Colonic mucosa (tissue), 4 donors: ENCODE measurements at regions not wholly inside any gene's neighbourhood (a gene's known extent, or its start where the extent isn't known, plus 50 kb on each side); places are given as distances from the start of the nearest gene placed in this dataset.
A peak's percentile ranks its signal among the peaks of the same experiment; 100 is the strongest.

Experiments
- DNase-seq: peaks from one replicate; pipeline ENCODE4 v3.0.0-alpha.2; 2020
- H3K27ac ChIP-seq: fragments of 200-600 bp; one replicate; pipeline ENCODE4 v1.8.0; 2021
- H3K27me3 ChIP-seq: fragments of 200-600 bp; one replicate; pipeline ENCODE4 v1.8.0; 2021
- H3K36me3 ChIP-seq: fragments of 200-600 bp; one replicate; pipeline ENCODE4 v1.8.0; 2021
- H3K4me1 ChIP-seq: fragments of 200-600 bp; one replicate; pipeline ENCODE4 v1.8.0; 2021; ENCODE audit warnings: mild to moderate bottlenecking
- H3K4me3 ChIP-seq: fragments of 200-600 bp; one replicate; pipeline ENCODE4 v1.8.0; 2021
- H3K9ac ChIP-seq, 2 donors: one replicate each; pipeline ENCODE4 v1.7.0; 2013; ENCODE audit warnings: control low read depth in 2 of 2, low read depth in 2 of 2, low read length in 2 of 2
- H3K9me3 ChIP-seq: fragments of 200-600 bp; one replicate; pipeline ENCODE4 v1.8.0; 2021
- intact Hi-C: fragments of 100-400 bp; cut with DNase I; formaldehyde crosslinking; loops from one replicate; pipeline ENCODE4 v1.14.1; 2022
- TF ChIP-seq, protein P1 (sequence below): fragments of 200-600 bp; IDR thresholded peaks from one replicate; pipeline ENCODE4 v1.8.0; 2022; ENCODE audit warnings: antibody characterized with exemption, mild to moderate bottlenecking
- donor health status: healthy.
- donor health status: DM: no; HTN: no; CAD: no.
- donor health status: DM: no; HTN: no; CAD: no.

GRCh38 chr14:66369157-66369697 is 116.9 kb upstream of the CCDC196 start:
- peak; percentile 26 for DNase-seq
- Histone ChIP-seq H3K36me3 (no peaks in the 10 kb centered on the region), H3K9ac (no peak overlapping the region), H3K9me3 (no peaks in the 10 kb centered on the region), H3K4me3 (no peak overlapping the region), H3K27ac (no peak overlapping the region), H3K4me1 (no peaks in the 10 kb centered on the region), H3K27me3 (no peaks in the 10 kb centered on the region)
- intact Hi-C loops, result loop anchor here (10.0 kb wide), 1 partner anchor 746 kb away; no protein-coding TSS in a partner anchor
- TF ChIP-seq, protein P1, sequence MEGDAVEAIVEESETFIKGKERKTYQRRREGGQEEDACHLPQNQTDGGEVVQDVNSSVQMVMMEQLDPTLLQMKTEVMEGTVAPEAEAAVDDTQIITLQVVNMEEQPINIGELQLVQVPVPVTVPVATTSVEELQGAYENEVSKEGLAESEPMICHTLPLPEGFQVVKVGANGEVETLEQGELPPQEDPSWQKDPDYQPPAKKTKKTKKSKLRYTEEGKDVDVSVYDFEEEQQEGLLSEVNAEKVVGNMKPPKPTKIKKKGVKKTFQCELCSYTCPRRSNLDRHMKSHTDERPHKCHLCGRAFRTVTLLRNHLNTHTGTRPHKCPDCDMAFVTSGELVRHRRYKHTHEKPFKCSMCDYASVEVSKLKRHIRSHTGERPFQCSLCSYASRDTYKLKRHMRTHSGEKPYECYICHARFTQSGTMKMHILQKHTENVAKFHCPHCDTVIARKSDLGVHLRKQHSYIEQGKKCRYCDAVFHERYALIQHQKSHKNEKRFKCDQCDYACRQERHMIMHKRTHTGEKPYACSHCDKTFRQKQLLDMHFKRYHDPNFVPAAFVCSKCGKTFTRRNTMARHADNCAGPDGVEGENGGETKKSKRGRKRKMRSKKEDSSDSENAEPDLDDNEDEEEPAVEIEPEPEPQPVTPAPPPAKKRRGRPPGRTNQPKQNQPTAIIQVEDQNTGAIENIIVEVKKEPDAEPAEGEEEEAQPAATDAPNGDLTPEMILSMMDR, result no peak

DNA sequence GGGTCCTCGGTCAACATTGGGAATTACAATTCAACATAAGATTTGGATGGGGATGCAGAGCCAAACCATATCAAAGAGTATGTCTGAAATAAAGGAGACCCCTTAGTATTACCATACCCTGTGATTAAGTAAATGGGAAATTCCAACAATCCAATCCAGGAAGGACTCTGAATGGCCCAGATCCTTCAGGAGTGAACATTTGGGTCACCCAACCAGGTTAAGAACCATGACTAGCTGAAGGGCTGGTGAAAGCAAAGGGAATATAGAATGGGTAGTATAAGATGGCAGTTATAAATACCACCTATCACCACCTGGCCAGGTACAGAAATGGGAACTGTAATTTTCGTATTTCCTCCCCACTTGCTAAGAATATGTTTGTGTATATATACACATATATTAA is 114.4 kb upstream of the CCDC196 start:
- TF ChIP-seq, protein P1, result no peak
- Histone ChIP-seq H3K4me3 (no peak overlapping the region), H3K4me1 (no peaks in the 10 kb centered on the region), H3K9ac (no peak overlapping the region), H3K9me3 (no peaks in the 10 kb centered on the region), H3K27me3 (no peaks in the 10 kb centered on the region), H3K27ac (no peak overlapping the region), H3K36me3 (no peaks in the 10 kb centered on the region)
- DNase-seq, result no peak
- intact Hi-C loops, result no loop called here

GRCh38 chr14:66375046-66375964 is 110.9 kb upstream of the CCDC196 start:
- Histone ChIP-seq H3K27me3 (no peaks in the 10 kb centered on the region), H3K27ac (no peak overlapping the region), H3K4me3 (no peak overlapping the region), H3K9me3 (no peaks in the 10 kb centered on the region), H3K9ac (no peak overlapping the region), H3K4me1 (no peaks in the 10 kb centered on the region), H3K36me3 (no peaks in the 10 kb centered on the region)
- TF ChIP-seq, protein P1, result no peak
- intact Hi-C loops, result no loop called here
- DNase-seq, result no peak

GRCh38 chr14:66377574-66377973 is 108.6 kb upstream of the CCDC196 start:
- H3K4me1 ChIP-seq, result no peaks in the 10 kb centered on the region
- TF ChIP-seq, protein P1, result no peak
- H3K9me3 ChIP-seq, result no peaks in the 10 kb centered on the region
- H3K27me3 ChIP-seq, result no peaks in the 10 kb centered on the region
- H3K27ac ChIP-seq, result no peak overlapping the region
- intact Hi-C loops, result no loop called here
- H3K9ac ChIP-seq, result no peak overlapping the region
- DNase-seq, result no peak
- H3K4me3 ChIP-seq, result no peak overlapping the region
- no peaks in the 10 kb centered on the region for H3K36me3 ChIP-seq

- no peak for DNase-seq
These were observed 107.3 kb upstream of the CCDC196 start for GRCh38 chr14:66378712-66379505.

More at GRCh38 chr14:66378712-66379505, 107.3 kb upstream of the CCDC196 start:
- Histone ChIP-seq H3K4me1 (no peaks in the 10 kb centered on the region), H3K27me3 (no peaks in the 10 kb centered on the region), H3K4me3 (no peak overlapping the region), H3K36me3 (no peaks in the 10 kb centered on the region), H3K27ac (no peak overlapping the region), H3K9ac (no peak overlapping the region), H3K9me3 (no peaks in the 10 kb centered on the region)
- intact Hi-C loops, result no loop called here
- TF ChIP-seq, protein P1, result no peak
